ENCODE measurements at regions not wholly inside any gene's neighbourhood (a gene's known extent, or its start where the extent isn't known, plus 50 kb on each side); places are given as distances from the start of the nearest gene placed in this dataset.
"Not testable (repeated sequence)": the region's sequence is repeated elsewhere in the genome, so short reads cannot be mapped to it uniquely, and the experiment has no call there.

DNA sequence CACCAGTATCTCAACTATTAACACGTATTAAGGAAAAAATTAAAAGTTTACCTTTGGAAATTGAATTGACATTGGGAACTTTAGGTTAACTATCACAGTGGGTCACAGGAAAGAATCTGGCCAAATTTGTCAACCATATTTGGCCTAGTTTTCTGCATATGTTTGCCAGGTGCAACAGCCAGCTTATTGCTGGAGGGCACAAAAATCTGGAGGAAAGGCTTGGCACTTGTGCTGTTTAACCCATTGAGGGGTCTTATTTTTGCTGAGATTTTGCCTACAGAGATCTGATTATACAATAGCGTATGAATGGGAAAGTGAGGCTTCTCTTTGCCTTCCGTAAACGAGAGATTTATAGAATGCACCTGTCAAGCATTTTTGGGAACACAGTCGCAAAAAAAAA is 190.4 kb downstream of the PRL start:
- no peak for DNase-seq (ENCODE audit: low read depth in 2 of 2)

GRCh38 chr6:22106961-22107360 is 189.9 kb downstream of the PRL start:
- DNase-seq (ENCODE audit: low read depth in 2 of 2) = no peak

DNA sequence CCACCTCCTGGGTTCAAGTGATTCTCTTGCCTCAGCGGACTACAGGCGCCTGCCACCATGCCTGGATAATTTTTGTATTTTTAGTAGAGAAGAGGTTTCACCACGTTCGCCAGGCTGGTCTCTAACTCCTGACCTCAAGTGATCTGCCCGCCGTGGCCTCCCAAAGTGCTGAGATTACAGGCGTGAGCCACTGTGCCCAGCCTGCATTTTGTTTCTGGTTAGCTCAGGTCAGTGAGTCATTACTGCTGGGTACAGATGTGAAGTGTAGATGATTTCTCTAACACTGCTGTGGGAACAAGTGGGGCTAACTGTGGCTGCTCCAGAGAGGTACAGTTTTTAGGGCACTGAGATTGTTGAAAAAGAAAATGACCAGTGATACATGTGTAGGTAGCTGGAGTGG is 188.6 kb downstream of the PRL start:
- DNase-seq (ENCODE audit: low read depth in 2 of 2) = no peak

DNA sequence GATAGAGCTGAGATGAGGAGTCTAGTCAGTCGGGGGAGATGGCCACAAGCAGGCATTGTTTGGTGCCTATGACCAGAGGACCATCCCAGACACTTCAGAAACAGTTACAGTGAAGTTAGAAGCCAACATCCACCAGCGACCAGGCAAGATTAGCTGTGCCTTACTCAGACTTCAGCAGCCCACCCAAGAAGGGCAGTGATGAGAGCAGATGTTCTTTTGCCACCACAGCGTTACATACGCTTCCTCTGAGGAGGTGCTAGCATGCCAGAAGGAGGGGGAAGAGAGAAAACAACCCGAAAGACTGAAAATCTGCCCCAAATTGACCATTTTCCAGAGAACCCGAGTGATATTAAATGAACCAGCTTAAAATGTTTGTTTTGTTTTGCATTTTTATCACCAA is 186.8 kb downstream of the PRL start:
- no peak for DNase-seq (ENCODE audit: low read depth in 2 of 2)

DNA sequence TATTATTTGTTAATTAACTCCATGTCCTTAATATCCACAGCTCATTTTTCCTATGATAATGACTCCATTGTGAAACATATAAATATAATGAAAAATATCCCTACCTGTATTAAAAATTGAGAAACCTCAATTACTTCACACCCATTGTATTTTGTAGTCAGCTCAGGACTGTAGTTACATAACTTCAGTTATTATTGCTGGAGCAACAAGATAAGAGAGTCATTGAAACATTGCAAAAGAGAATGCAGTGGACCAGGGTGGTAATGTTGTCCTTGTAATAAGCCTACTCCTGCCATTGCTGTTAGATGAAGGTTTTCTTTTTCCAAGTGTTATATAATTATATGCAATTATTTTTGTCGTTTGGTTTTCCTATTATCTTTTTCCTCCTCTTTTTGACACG is 184.4 kb downstream of the PRL start:
- DNase-seq (ENCODE audit: low read depth in 2 of 2) = no peak

DNA sequence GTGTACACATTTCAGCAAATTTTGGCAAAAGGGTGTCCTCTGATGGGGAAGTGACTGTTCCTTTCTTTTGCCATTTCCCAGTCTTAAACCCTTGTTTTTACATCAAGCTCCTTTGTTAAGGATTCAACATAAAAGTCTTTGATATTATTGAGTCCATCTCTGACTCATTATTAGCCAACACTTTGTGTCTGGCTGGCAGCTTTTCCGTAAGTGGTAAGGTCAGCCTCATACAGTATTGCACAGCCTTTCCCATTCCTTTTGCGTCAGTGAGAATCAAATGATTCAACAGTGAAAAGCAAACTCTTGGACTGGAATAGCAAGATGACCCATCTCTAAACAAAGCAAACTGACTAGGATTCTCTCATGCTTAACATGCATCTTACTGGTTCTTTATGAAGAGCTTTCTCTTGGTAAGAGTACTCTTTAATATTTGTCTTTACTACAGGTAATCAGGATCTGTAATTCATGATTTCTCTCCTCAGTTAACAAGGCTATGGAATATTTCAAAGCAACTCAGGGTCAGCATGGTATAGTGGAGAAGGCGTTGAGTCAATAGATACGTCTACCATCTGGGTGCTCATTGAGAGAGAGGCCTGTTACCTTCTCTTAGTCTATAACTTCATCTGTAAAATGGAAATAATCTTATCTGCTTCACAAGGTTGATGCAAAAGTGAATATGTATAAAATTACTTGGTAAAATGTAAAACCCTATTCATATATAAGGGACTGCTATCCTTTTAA is 183.6 kb downstream of the PRL start:
- DNase-seq (ENCODE audit: low read depth in 2 of 2) = no peak

GRCh38 chr6:22115559-22115958 is 181.3 kb downstream of the PRL start:
- no peak for DNase-seq (ENCODE audit: low read depth in 2 of 2)

DNA sequence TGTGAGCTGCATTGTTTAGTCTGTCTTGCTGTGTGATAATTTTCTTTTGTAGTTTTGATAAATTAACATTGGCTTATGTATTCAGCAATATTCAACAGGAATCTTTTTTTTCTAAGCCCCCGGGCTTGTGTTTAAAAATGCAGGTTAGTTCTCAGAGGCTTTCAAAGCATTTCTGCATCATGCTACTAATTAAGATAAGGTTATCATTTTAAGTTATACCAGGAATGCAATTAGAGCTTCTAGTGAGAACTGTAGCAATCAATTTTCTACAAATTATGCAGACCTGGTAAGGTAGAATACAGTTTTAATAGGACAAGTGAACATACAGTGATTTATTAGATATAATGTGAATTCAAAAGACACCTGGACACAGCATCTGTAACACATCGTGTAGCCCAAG is 179.2 kb downstream of the PRL start:
- no peak for DNase-seq (ENCODE audit: low read depth in 2 of 2)

GRCh38 chr6:22119500-22119899 is 177.3 kb downstream of the PRL start:
- DNase-seq (ENCODE audit: low read depth in 2 of 2) = no peak

DNA sequence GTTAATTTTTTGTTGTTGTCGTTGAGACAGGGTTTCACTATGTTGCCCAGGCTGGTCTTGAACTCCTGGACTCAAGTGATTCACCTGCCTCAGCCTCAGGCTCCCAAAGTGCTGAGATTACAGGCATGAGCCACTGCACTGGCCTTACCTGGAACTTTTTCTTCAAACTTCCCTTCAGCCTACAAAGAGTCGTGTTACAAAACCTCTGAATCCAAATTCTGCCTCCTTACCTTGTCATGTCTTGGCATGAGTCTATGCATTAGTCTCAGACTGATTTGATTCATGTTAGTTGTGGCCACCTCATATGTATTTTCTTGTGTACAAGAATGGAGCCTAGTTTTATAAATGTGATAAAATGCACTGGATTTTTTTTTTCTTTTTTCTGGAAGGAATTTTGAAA is 172.1 kb downstream of the PRL start:
- no peak for DNase-seq (ENCODE audit: low read depth in 2 of 2)

DNA sequence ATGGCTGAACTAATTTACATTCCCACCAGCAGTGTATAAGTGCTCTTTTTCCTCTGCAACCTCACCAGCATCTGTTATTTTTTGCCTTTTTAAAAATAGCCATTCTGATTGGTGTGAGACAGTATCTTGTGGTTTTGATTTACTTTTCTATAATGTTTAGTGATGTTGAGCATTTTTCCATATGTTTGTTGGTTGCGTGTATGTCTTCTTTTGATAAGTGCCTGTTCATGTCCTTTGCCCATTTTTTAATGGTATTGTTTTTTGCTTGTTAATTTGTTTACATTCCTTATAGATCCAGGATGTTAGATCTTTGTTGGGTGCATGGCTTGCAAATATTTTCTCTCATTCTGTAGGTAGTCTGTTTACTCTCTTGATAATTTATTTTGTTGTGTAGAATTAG is 169.9 kb downstream of the PRL start:
- DNase-seq (ENCODE audit: low read depth in 2 of 2) = no peak

- DNase-seq (ENCODE audit: low read depth in 2 of 2) = no peak
Observed at GRCh38 chr6:22129751-22130150, 167.1 kb downstream of the PRL start.

GRCh38 chr6:22132656-22133055 is 164.2 kb downstream of the PRL start:
- no peak for DNase-seq (ENCODE audit: low read depth in 2 of 2)

DNA sequence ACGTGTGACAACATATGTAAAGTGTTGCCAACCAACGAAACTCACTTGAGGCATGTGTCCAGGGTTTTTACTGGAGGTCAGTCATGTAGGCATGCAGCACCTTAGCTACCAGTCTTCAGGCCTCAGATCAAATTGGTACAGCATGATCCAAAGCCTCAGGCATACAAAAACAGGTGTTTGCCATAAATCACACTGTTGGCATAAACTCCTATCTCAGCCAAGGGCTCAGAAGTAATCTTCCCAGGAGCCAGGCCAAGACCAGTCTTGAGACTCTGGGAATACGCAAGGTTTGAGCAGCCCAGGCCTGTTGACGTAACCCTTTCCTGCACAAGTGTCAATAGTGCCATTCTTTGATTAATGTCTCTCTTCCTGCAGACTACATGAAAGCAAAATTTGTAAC is 163.5 kb downstream of the PRL start:
- no peak for DNase-seq (ENCODE audit: low read depth in 2 of 2)

GRCh38 chr6:22134308-22134707 is 162.5 kb downstream of the PRL start:
- no peak for DNase-seq (ENCODE audit: low read depth in 2 of 2)

DNA sequence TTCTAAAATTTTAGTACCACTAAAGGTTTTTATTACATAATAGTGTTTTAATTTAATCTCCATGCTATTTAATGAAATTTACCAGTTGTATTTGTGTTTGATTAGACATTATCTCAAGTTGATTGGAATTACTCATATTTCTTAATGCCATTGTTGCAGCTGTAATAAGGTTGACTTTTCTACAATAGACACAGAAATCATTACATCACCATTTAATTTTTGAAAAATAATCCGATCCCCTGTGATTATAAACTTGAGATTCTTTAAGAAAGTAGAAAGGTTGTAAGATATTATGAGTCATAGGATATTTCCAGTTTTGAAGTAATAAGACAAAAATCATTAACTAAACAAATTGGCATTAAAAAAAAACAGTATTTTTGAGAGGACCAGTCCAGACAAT is 161.4 kb downstream of the PRL start:
- no peak for DNase-seq (ENCODE audit: low read depth in 2 of 2)

DNA sequence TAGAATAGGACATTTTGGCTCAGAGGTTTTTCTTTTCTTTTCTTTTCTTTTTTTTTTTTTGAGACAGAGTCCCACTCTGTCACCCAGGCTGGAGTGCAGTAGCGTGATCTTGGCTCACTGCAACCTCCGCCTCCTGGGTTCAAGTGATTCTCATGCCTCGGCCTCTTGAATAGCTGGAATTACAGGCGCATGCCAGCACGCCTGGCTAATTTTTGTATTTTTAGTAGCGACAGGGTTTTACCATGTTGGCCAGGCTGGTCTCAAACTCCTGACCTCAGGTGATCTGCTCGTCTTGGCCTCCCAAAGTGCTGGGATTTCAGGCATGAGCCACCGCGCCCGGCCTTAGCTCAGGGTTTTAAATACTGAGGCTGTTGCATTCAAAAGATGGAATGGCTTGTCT is 156.1 kb downstream of the PRL start:
- DNase-seq (ENCODE audit: low read depth in 2 of 2) = not testable (repeated sequence)

DNA sequence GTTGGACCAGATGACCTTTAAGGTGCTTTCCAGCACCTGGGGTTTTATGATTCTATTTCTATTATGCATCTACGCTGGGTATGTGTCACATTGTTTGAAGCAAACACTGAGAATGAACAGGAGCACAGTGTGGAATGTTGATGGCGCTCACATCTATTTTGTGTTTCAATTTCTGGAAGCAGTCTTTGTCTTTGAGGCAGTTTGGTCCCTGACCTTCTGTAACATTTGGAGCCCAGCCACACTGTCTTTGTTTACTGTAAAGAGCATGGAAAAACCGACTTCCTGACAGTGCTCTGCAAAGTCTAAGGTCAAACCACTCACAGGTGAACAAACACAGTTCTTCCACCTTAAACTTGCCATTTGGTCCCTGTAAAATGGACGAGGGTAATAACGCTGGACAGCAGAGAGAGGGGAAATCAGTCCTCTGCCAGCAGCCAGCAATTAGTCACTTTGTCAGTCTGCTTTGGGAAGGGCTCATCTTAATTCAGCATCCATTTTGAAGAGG is 155.5 kb downstream of the PRL start:
- no peak for DNase-seq (ENCODE audit: low read depth in 2 of 2)

- DNase-seq (ENCODE audit: low read depth in 2 of 2) = no peak
Observed at GRCh38 chr6:22142856-22143255, 154.0 kb downstream of the PRL start.

DNA sequence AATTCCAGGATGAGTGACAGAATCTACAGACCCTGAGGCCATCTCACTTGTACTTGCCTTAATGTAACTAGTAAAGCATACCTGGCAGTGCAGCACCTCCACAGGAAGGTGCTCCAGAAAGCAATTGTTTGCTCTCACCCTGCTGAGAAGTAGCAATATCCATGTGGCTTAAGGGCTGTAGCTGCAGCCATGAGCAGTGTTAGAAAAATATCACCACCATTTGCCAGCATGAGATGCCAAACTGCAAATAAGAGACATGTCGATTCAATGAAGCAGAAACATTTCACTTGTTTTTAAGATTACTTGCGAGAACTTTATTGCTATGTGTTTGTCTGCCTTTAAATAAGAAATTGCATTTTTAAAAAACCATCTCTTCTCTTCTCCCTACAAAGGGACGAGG is 151.5 kb downstream of the PRL start:
- DNase-seq (ENCODE audit: low read depth in 2 of 2) = no peak

DNA sequence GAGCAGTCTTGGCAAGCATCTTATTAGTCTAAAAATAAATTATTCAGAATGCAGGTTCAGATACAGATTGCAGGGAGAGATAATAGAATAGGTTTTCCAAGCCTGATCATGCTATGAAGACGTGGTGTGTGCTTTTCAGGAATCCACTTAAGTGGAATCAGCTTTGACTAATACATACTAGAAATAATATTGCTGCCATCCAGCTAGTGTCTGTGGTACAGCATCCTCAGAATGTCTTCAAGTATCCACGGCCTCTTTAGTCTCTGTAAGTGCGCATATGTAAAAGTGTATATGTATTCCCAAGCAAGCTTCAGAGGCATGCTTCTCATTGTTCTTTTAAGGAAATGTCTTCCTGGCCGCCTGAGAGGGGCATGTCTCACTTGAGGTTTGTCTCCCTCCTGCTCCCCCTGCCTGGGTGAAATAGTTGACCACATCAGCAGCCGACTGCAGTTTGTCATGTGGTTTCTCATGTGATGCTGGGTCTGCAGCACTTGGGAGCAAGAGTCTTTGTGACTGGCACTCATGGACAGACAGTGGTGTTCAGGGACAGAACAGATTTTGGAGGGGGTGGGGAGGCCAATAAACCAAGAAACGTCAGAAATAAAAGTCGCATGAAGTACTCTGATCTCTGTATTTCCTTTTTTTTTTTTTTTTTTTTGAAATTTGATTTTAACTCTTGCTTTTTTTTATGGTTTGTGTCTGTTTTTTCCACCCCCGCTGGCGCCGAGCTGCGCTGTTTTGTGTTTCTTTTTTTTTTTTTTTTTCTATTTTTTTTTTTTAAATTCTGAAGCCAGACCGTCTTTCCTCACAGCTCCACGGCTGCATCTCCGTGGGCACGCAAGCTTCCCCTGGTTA is 150.8 kb downstream of the PRL start:
- DNase-seq (ENCODE audit: low read depth in 2 of 2) = no peak

DNA sequence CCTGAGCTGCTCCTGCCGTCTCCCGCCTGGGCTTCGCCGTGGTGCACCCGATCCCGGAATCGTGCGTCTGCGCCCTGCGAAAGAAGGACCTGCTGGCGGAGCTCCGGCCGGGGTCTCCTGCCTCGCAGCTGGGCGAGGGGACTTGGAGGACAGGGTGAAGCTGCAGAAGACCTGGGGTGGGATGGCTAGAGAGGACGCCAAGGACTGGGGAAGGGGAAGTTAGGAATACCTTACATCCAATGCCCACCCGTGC is 150.2 kb downstream of the PRL start:
- no peak for DNase-seq (ENCODE audit: low read depth in 2 of 2)

GRCh38 chr6:22146931-22147701 is 149.7 kb downstream of the PRL start:
- DNase-seq (ENCODE audit: low read depth in 2 of 2) = no peak
